Activated naive CD4-positive, alpha-beta T cell treated with anti-CD3 and anti-CD28 coated beads, Interleukin-2, amount 50 U/mL, for 24 hours (primary cell): ENCODE measurements at regions not wholly inside any gene's neighbourhood (a gene's known extent, or its start where the extent isn't known, plus 50 kb on each side); places are given as distances from the start of the nearest gene placed in this dataset.

ENCODE experiments used
- H3K27ac Mint-ChIP-seq: one replicate; pipeline ENCODE4 v1.8.0; 2021; ENCODE audit warnings: mild to moderate bottlenecking, mixed read lengths
- H3K27me3 Mint-ChIP-seq: one replicate; pipeline ENCODE4 v1.8.0; 2021; ENCODE audit warnings: mixed read lengths
- H3K36me3 Mint-ChIP-seq: one replicate; pipeline ENCODE4 v1.8.0; 2021; ENCODE audit warnings: mixed read lengths
- H3K4me1 Mint-ChIP-seq: one replicate; pipeline ENCODE4 v1.8.0; 2021; ENCODE audit warnings: mixed read lengths
- H3K4me3 Mint-ChIP-seq: one replicate; pipeline ENCODE4 v1.8.0; 2021; ENCODE audit warnings: mild to moderate bottlenecking, mixed read lengths
- H3K9me3 Mint-ChIP-seq: one replicate; pipeline ENCODE4 v1.8.0; 2021; ENCODE audit warnings: mixed read lengths

GRCh38 chr6:6516666-6517458, 71.7 kb upstream of the LY86 start:
- Mint-ChIP-seq H3K27ac (no peak overlapping the region), H3K4me3 (no peak overlapping the region), H3K9me3 (no peaks in the 10 kb centered on the region), H3K27me3 (peaks cover 28% of the 10 kb centered on the region), H3K36me3 (no peaks in the 10 kb centered on the region), H3K4me1 (peaks cover 22% of the 10 kb centered on the region)

GRCh38 chr6:6518631-6519427, 69.7 kb upstream of the LY86 start:
- H3K4me3 Mint-ChIP-seq: no peak overlapping the region

GRCh38 chr6:6521961-6522482, 66.5 kb upstream of the LY86 start:
- H3K4me3 Mint-ChIP-seq: no peak overlapping the region
- H3K4me1 Mint-ChIP-seq: peaks cover 3% of the 10 kb centered on the region
- no peak overlapping the region for H3K27ac Mint-ChIP-seq
- no peaks in the 10 kb centered on the region for H3K9me3 Mint-ChIP-seq
- H3K36me3 Mint-ChIP-seq: no peaks in the 10 kb centered on the region
- peaks cover 28% of the 10 kb centered on the region for H3K27me3 Mint-ChIP-seq

More at GRCh38 chr6:6518631-6519427, 69.7 kb upstream of the LY86 start:
- Mint-ChIP-seq H3K27ac (no peak overlapping the region), H3K27me3 (peaks cover 24% of the 10 kb centered on the region), H3K4me1 (peaks cover 22% of the 10 kb centered on the region), H3K36me3 (no peaks in the 10 kb centered on the region), H3K9me3 (no peaks in the 10 kb centered on the region)

- Mint-ChIP-seq H3K4me1 (peaks cover 3% of the 10 kb centered on the region), H3K27me3 (peaks cover 29% of the 10 kb centered on the region), H3K36me3 (no peaks in the 10 kb centered on the region), H3K4me3 (no peak overlapping the region), H3K9me3 (no peaks in the 10 kb centered on the region), H3K27ac (no peak overlapping the region)
Observed at GRCh38 chr6:6522709-6523108, 65.8 kb upstream of the LY86 start.

GRCh38 chr6:6524951-6525350, 63.6 kb upstream of the LY86 start:
- Mint-ChIP-seq H3K27ac (no peak overlapping the region), H3K27me3 (peaks cover 23% of the 10 kb centered on the region), H3K36me3 (no peaks in the 10 kb centered on the region), H3K4me1 (no peaks in the 10 kb centered on the region), H3K9me3 (peaks cover 2% of the 10 kb centered on the region), H3K4me3 (no peak overlapping the region)

GRCh38 chr6:6525933-6526332, 62.6 kb upstream of the LY86 start:
- no peaks in the 10 kb centered on the region for H3K36me3 Mint-ChIP-seq
- no peak overlapping the region for H3K27ac Mint-ChIP-seq
- peaks cover 4% of the 10 kb centered on the region for H3K9me3 Mint-ChIP-seq
- peaks cover 22% of the 10 kb centered on the region for H3K27me3 Mint-ChIP-seq
- no peak overlapping the region for H3K4me3 Mint-ChIP-seq
- no peaks in the 10 kb centered on the region for H3K4me1 Mint-ChIP-seq

- Mint-ChIP-seq H3K4me1 (no peaks in the 10 kb centered on the region), H3K9me3 (peaks cover 4% of the 10 kb centered on the region), H3K27ac (no peak overlapping the region), H3K36me3 (no peaks in the 10 kb centered on the region), H3K4me3 (no peak overlapping the region), H3K27me3 (peaks cover 20% of the 10 kb centered on the region)
Observed at GRCh38 chr6:6529275-6529674, 59.2 kb upstream of the LY86 start.

GRCh38 chr6:6533176-6533575, 55.3 kb upstream of the LY86 start:
- Mint-ChIP-seq H3K4me3 (no peak overlapping the region), H3K36me3 (no peaks in the 10 kb centered on the region), H3K4me1 (peaks cover 2% of the 10 kb centered on the region), H3K27me3 (peaks cover 8% of the 10 kb centered on the region), H3K9me3 (peaks cover 4% of the 10 kb centered on the region), H3K27ac (no peak overlapping the region)

GRCh38 chr6:6534399-6534798, 54.1 kb upstream of the LY86 start:
- no peak overlapping the region for H3K27ac Mint-ChIP-seq
- peaks cover 6% of the 10 kb centered on the region for H3K4me1 Mint-ChIP-seq
- peaks cover 8% of the 10 kb centered on the region for H3K27me3 Mint-ChIP-seq
- H3K4me3 Mint-ChIP-seq: no peak overlapping the region
- H3K36me3 Mint-ChIP-seq: no peaks in the 10 kb centered on the region
- peaks cover 4% of the 10 kb centered on the region for H3K9me3 Mint-ChIP-seq

- Mint-ChIP-seq H3K36me3 (no peaks in the 10 kb centered on the region), H3K27me3 (peaks cover 5% of the 10 kb centered on the region), H3K9me3 (no peaks in the 10 kb centered on the region), H3K27ac (no peak overlapping the region), H3K4me3 (no peak overlapping the region), H3K4me1 (peaks cover 6% of the 10 kb centered on the region)
Observed at GRCh38 chr6:6537488-6538260, 50.8 kb upstream of the LY86 start.

GRCh38 chr6:6538261-6538660, 50.3 kb upstream of the LY86 start:
- Mint-ChIP-seq H3K27me3 (peaks cover 10% of the 10 kb centered on the region), H3K27ac (no peak overlapping the region), H3K4me1 (peaks cover 6% of the 10 kb centered on the region), H3K4me3 (no peak overlapping the region), H3K36me3 (no peaks in the 10 kb centered on the region), H3K9me3 (no peaks in the 10 kb centered on the region)
